HepG2 (cell line): ENCODE measurements at regions not wholly inside any gene's neighbourhood (a gene's known extent, or its start where the extent isn't known, plus 50 kb on each side); places are given as distances from the start of the nearest gene placed in this dataset.

Source experiments
- ATAC-seq: fragments of 200-7000 bp; cut with Tn5 transposase; 3 replicates; pipeline ENCODE4 v1.9.1; 2020; ENCODE audit warnings: mild to moderate bottlenecking, moderate library complexity
- BruUV-seq: library from RNA; stranded (reverse); fragments of 400-500 nt; replicated peaks from 2 replicates; lab custom pipeline; 2021; lab: Mats Ljungman, UMichigan
- CTCF ChIA-PET: fragments of 300-600 bp; formaldehyde crosslinking; extraction: SDS; loops from one replicate; lab custom pipeline; 2021; ENCODE audit warnings: low total read pairs, inconsistent platforms, low intra/inter-chr PET ratio; lab: Yijun Ruan, JAX
- POLR2A ChIA-PET: fragments of 350-600 bp; sonication (Branson Sonifier 250); formaldehyde crosslinking; loops from one replicate; lab custom pipeline; 2020; ENCODE audit warnings: antibody characterized with exemption, inconsistent platforms; lab: Yijun Ruan, JAX
- DNase-seq: peaks from one replicate; pipeline ENCODE4 v3.0.0-alpha.2; 2015; ENCODE audit warnings: low spot score
- FAIRE-seq: peaks from 3 replicates; lab custom pipeline; 2011; peaks lifted over from hg19 to GRCh38; lab: Jason Lieb, UNC
- H2AFZ ChIP-seq: one replicate; pipeline ENCODE4 v1.6.1; 2011; ENCODE audit warnings: low read length, inconsistent platforms
- H3K27ac ChIP-seq: fragments of 300-600 bp; 3 replicates; pipeline ENCODE4 v1.8.0; 2011; ENCODE audit warnings: mixed run types, mild to moderate bottlenecking, mixed read lengths, low read length, inconsistent platforms; ENCODE audit not compliant: insufficient read depth; ENCODE audit errors: extremely low read length
- H3K27me3 ChIP-seq, 2 experiments: fragments of 200-600 bp in 1 of 2; 2 replicates in 1 of 2; 3 replicates in 1 of 2; pipeline versions ENCODE4 v1.6.0 to v1.8.0; 2011; ENCODE audit warnings: low read length in 2 of 2, mild to moderate bottlenecking in 2 of 2, moderate library complexity in 2 of 2, inconsistent platforms in 1 of 2; ENCODE audit not compliant: insufficient read depth in 2 of 2, control insufficient read depth in 1 of 2
- H3K36me3 ChIP-seq, 2 experiments: fragments of 200-600 bp in 1 of 2; replicated peaks in 1 of 2; 2 replicates in 1 of 2; 3 replicates in 1 of 2; pipeline versions ENCODE4 v1.5.1 to v1.8.0; 2011; ENCODE audit warnings: low read length in 2 of 2, inconsistent platforms in 1 of 2; ENCODE audit not compliant: insufficient read depth in 2 of 2, control insufficient read depth in 1 of 2
- H3K4me1 ChIP-seq: 2 replicates; pipeline ENCODE4 v1.5.1; 2012; ENCODE audit warnings: low read length, inconsistent platforms; ENCODE audit not compliant: insufficient read depth
- H3K4me2 ChIP-seq: 2 replicates; pipeline ENCODE4 v1.6.0; 2011; ENCODE audit warnings: low read depth, low read length, inconsistent platforms
- H3K4me3 ChIP-seq, 3 experiments: fragments of 200-600 bp in 1 of 3; sonication (generic), shearing (Covaris generic) in 1 of 3; replicated peaks in 1 of 3; 2 replicates each; pipeline ENCODE4 v1.5.1; 2011 to 2016; ENCODE audit warnings: low read length in 3 of 3, inconsistent platforms in 2 of 3, low read depth in 2 of 3, mild to moderate bottlenecking in 2 of 3, control low read depth in 1 of 3, mixed read lengths in 1 of 3; ENCODE audit not compliant: insufficient read depth in 1 of 3
- H3K79me2 ChIP-seq: one replicate; pipeline ENCODE4 v1.6.1; 2011; ENCODE audit warnings: low read length, inconsistent platforms; ENCODE audit not compliant: insufficient read depth
- H3K9ac ChIP-seq: 2 replicates; pipeline ENCODE4 v1.6.0; 2011; ENCODE audit warnings: mild to moderate bottlenecking, low read depth, low read length, inconsistent platforms; ENCODE audit not compliant: insufficient read depth
- H3K9me3 ChIP-seq: 2 replicates; pipeline ENCODE4 v1.5.1; 2012; ENCODE audit warnings: mild to moderate bottlenecking, low read length
- H4K20me1 ChIP-seq: 2 replicates; pipeline ENCODE4 v1.6.0; 2011; ENCODE audit warnings: inconsistent platforms, mild to moderate bottlenecking, low read length, moderate library complexity; ENCODE audit not compliant: insufficient read depth
- ATM ChIP-seq: fragments of 450-650 bp; IDR thresholded peaks from 2 replicates; pipeline ENCODE4 v1.7.1; 2017; ENCODE audit warnings: mild to moderate bottlenecking, borderline replicate concordance
- KAT7 ChIP-seq: IDR thresholded peaks from 2 replicates; pipeline ENCODE4 v1.6.1; 2018; ENCODE audit warnings: borderline replicate concordance, missing compliant biosample characterization
- NFKB2 ChIP-seq: sonication (generic); formaldehyde crosslinking; IDR thresholded peaks from 2 replicates; pipeline ENCODE4 v1.4.0; 2020; ENCODE audit warnings: missing genetic modification reagents, borderline replicate concordance
- RBM39 ChIP-seq: fragments of 200-400 bp; formaldehyde crosslinking; IDR thresholded peaks from one replicate; pipeline ENCODE4 v1.6.1; 2018; ENCODE audit warnings: antibody characterized with exemption, mild to moderate bottlenecking, low read depth, low read length; ENCODE audit not compliant: poor library complexity, severe bottlenecking
- SMC3 ChIP-seq: IDR thresholded peaks from 2 replicates; pipeline ENCODE4 v1.6.1; 2011; ENCODE audit warnings: low read length, improper control_type of control experiment
- SNAPC4 ChIP-seq: sonication (generic); formaldehyde crosslinking; IDR thresholded peaks from 2 replicates; pipeline ENCODE4 v1.4.0; 2020; ENCODE audit warnings: mild to moderate bottlenecking, missing genetic modification reagents
- TFDP2 ChIP-seq: sonication (generic); formaldehyde crosslinking; IDR thresholded peaks from 2 replicates; pipeline ENCODE4 v1.4.0; 2020; ENCODE audit warnings: missing genetic modification reagents
- ZFP91 ChIP-seq: sonication (generic); formaldehyde crosslinking; IDR thresholded peaks from 2 replicates; pipeline ENCODE4 v1.9.0; 2022; ENCODE audit warnings: missing genetic modification reagents, mild to moderate bottlenecking, borderline replicate concordance
- ZNF12 ChIP-seq: sonication (generic); formaldehyde crosslinking; IDR thresholded peaks from 2 replicates; pipeline ENCODE4 v1.5.0; 2020; ENCODE audit warnings: missing genetic modification reagents
- ZNF629 ChIP-seq: sonication (generic); formaldehyde crosslinking; conservative IDR thresholded peaks from 2 replicates; pipeline ENCODE4 v1.5.0; 2020; ENCODE audit warnings: missing genetic modification reagents
- ZNF703 ChIP-seq: sonication (generic); formaldehyde crosslinking; IDR thresholded peaks from 2 replicates; pipeline ENCODE4 v1.5.1; 2020; ENCODE audit warnings: missing genetic modification reagents, mild to moderate bottlenecking, moderate library complexity, borderline replicate concordance
- ZSCAN20 ChIP-seq: sonication (generic); formaldehyde crosslinking; IDR thresholded peaks from 2 replicates; pipeline ENCODE4 v1.4.0; 2020; ENCODE audit warnings: missing genetic modification reagents, mild to moderate bottlenecking, borderline replicate concordance
- ZSCAN22 ChIP-seq: sonication (generic); formaldehyde crosslinking; IDR thresholded peaks from 2 replicates; pipeline ENCODE4 v1.4.0; 2020; ENCODE audit warnings: mild to moderate bottlenecking, missing genetic modification reagents
- ZSCAN30 ChIP-seq: sonication (generic); formaldehyde crosslinking; IDR thresholded peaks from 2 replicates; pipeline ENCODE4 v1.5.0; 2020; ENCODE audit warnings: mild to moderate bottlenecking, missing genetic modification reagents
- WGBS: methylation state at CpG from one replicate; pipeline ENCODE4 v1.1.6; 2017; ENCODE audit warnings: low lambda C conversion rate; 5-methylcytosine and 5-hydroxymethylcytosine counted together
- in situ Hi-C: cut with HindIII; loops from 2 replicates; pipeline ENCODE4 v1.10.0; 2017; ENCODE audit warnings: low pct_unique_long_range_greater_than_20kb; ENCODE audit not compliant: extremely low pct_ligation_motif_present
- intact Hi-C: fragments of 100-400 bp; cut with micrococcal nuclease; formaldehyde crosslinking; loops from one replicate; pipeline ENCODE4 v1.10.0; 2022; ENCODE audit not compliant: unreplicated experiment

- TF ChIP-seq SNAPC4 (CRISPR knock-in tag) (no peak), ZSCAN20 (CRISPR knock-in tag) (no peak), RBM39 (no peak), ZNF629 (CRISPR knock-in tag) (no peak), SMC3 (no peak), ZNF703 (CRISPR knock-in tag) (no peak), NFKB2 (CRISPR knock-in tag) (no peak), ZNF12 (CRISPR knock-in tag) (no peak)
Measured at GRCh38 chr20:60255866-60256265, 297.6 kb downstream of the CDH26 start (continued).

- WGBS: 5% methylated on average over 6 of the region's 6 CpGs
- H3K4me1 ChIP-seq: peaks cover 20% of the 10 kb centered on the region
- ChIA-PET CTCF (no interaction called here), POLR2A (no interaction called here)
- in situ Hi-C loops (no loop called here), intact Hi-C loops (no loop called here)
- H4K20me1 ChIP-seq: no peaks in the 10 kb centered on the region
- FAIRE-seq: no peak
- no peak overlapping the region for H3K9ac ChIP-seq
- H2AFZ ChIP-seq: no peak overlapping the region
- H3K27ac ChIP-seq: no peak overlapping the region
- H3K79me2 ChIP-seq: no peaks in the 10 kb centered on the region
- no peak overlapping the region for H3K4me2 ChIP-seq
- BruUV-seq: no TSS peak
- H3K27me3 ChIP-seq: peaks cover 3 to 42% of the 10 kb centered on the region in 2 experiments; a peak in 3 of 5 replicates
- H3K9me3 ChIP-seq: no peaks in the 10 kb centered on the region
- H3K36me3 ChIP-seq: no peaks in the 10 kb centered on the region
- no peak overlapping the region for H3K4me3 ChIP-seq
- no peak for ATAC-seq
- DNase-seq: no peak
- no peak for TF ChIP-seq KAT7 (CRISPR knock-in tag)
- no peak for TF ChIP-seq ZSCAN30
- no peak for TF ChIP-seq TFDP2
- TF ChIP-seq ZSCAN22 (CRISPR knock-in tag): no peak
- no peak for TF ChIP-seq ZFP91 (CRISPR knock-in tag)
- no peak for TF ChIP-seq ATM
Measured at GRCh38 chr20:60256811-60257210, 298.6 kb downstream of the CDH26 start.
